HUES6 (cell line): ENCODE measurements at regions not wholly inside any gene's neighbourhood (a gene's known extent, or its start where the extent isn't known, plus 50 kb on each side); places are given as distances from the start of the nearest gene placed in this dataset.

Experiments used
- H3K27ac ChIP-seq: 2 replicates; pipeline ENCODE4 v1.7.0; 2013; ENCODE audit warnings: low read depth, mild to moderate bottlenecking, low read length, inconsistent platforms
- H3K27me3 ChIP-seq: 2 replicates; pipeline ENCODE4 v1.6.1; 2013; ENCODE audit warnings: low read length; ENCODE audit not compliant: control insufficient read depth, insufficient read depth
- H3K36me3 ChIP-seq: 2 replicates; pipeline ENCODE4 v1.6.1; 2013; ENCODE audit warnings: low read length; ENCODE audit not compliant: control insufficient read depth, insufficient read depth
- H3K4me1 ChIP-seq: 2 replicates; pipeline ENCODE4 v1.6.1; 2013; ENCODE audit warnings: low read length; ENCODE audit not compliant: control insufficient read depth, insufficient read depth
- H3K4me3 ChIP-seq: 2 replicates; pipeline ENCODE4 v1.5.1; 2013; ENCODE audit warnings: low read depth, low read length
- H3K9ac ChIP-seq: one replicate; pipeline ENCODE4 v1.6.1; 2013; ENCODE audit warnings: mild to moderate bottlenecking, low read length
- H3K9me3 ChIP-seq: 2 replicates; pipeline ENCODE4 v1.6.1; 2013; ENCODE audit warnings: low read depth, low read length; ENCODE audit not compliant: control insufficient read depth, insufficient read depth

DNA sequence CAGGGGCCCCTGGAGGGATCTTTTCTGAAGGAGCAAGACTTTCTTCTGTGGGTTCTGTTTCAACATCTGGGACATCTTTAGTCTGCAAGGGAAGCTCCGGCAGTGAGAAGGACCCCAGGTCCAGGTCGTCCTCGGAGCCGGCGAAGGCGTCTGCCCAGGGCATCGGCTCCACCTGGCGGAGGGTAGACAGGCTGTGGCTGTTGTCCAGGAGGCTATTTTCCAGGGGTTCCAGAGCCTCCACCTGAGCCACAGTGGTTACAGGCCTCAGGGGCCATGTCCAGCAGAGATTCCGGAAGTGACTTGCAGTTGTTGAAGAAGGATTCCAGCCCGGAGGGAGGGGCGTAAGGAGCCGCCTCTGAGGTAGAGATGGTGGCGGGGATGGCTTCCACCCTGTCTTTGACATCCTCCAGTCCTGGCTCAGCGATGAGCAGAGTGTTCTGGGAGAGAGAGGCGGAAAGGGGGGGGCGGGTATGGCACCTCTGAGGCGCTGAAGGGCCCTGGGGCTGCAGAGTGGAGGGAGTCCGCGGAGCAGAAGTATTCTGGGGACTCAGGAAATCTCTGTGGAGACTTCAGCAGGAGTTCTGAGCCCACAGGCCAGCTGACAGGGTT lies 891.3 kb upstream of the LRRTM1 start:
- H3K4me1 ChIP-seq = no peaks in the 10 kb centered on the region; the same call in 1 of the 2 replicates
- H3K9me3 ChIP-seq = peaks cover 9% of the 10 kb centered on the region

DNA sequence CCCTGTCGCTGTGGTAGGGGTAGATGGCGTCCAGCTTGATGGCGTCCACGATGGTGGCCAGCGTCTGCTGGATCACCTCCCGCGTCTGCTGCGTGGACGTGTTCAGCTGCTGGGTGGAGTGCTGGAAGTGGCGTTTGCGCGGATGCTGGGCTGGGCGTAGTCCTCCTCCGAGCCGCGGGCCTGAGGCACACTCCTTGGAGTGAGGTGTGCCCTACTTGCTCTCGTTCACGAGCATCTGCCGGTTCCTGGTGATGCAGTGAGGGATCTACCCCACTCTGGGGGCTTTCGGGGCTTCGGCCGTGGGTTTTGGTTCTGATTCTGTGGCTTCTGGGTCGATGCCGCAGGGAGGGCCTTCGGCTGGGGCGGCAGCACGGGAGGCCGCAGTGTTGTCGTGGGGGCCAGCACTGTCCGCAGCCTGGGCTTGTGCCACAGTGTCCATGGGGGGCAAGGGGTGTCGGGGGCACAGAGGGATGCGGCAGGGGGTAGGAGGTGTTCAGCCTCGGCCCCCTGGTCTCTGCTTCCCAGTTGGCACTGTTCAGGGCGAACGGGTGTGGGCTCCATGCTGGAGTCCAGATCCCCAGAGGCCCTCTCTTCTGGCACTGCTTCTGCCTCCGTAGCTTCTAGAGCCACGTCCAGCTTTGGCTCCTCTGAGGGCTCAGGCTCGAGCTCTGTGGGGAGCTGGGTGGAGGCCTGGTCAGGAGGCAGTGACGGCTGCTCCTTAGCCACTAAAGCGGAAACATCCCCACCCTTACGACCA lies 890.6 kb upstream of the LRRTM1 start:
- Histone ChIP-seq H3K9me3 (peaks cover 9% of the 10 kb centered on the region), H3K9ac (no peak overlapping the region), H3K27ac (no peak overlapping the region), H3K27me3 (no peaks in the 10 kb centered on the region), H3K4me1 (no peaks in the 10 kb centered on the region), H3K4me3 (no peak overlapping the region), H3K36me3 (no peaks in the 10 kb centered on the region)

More for the DNA sequence above, 891.3 kb upstream of the LRRTM1 start:
- H3K36me3 ChIP-seq = no peaks in the 10 kb centered on the region
- H3K9ac ChIP-seq = no peak overlapping the region
- H3K4me3 ChIP-seq = no peak overlapping the region
- H3K27me3 ChIP-seq = no peaks in the 10 kb centered on the region
- no peak overlapping the region for H3K27ac ChIP-seq

DNA sequence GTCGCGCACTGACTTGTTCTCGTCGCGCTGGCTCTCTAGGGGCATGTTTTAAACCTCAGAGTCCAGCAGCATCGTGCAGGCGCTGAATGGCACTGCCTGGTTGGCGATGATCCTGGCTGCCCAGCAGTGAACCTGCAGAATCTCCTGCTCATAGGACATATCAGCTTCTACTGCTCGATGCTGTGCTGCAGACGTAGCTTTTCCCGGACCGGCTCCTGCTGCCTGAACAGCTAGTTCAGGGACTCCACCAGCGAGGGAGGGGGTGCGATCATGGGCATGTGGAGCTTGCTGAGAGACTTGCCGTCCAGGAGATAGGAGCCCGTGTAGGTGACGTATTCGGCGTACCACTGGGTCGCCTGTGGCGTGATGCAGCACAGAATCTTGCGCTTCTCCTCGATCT lies 890.0 kb upstream of the LRRTM1 start:
- no peaks in the 10 kb centered on the region for H3K36me3 ChIP-seq
- no peak overlapping the region for H3K4me3 ChIP-seq
- H3K27ac ChIP-seq = no peak overlapping the region
- peaks cover 9% of the 10 kb centered on the region for H3K9me3 ChIP-seq
- no peaks in the 10 kb centered on the region for H3K27me3 ChIP-seq
- H3K9ac ChIP-seq = no peak overlapping the region
- H3K4me1 ChIP-seq = no peaks in the 10 kb centered on the region

DNA sequence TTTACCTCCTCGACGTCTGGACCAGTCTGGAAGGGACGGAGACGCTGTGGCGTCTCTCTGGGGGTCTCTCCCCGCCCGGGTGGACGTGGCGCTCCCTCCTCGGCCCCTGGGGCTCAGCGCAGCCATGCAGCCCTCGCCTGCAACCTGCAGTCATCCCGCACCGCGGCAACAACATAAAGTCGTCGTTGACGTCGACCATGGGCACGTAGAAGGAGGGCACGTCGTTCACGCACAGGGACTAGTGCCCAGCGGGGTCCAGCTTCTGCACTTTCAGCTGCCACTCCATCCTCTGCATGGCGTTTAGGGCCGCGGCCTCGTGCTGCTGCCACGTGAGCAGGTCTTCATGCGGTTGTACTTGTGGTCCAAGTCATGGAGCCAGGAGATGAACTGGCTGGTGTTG lies 889.6 kb upstream of the LRRTM1 start:
- Histone ChIP-seq H3K4me1 (no peaks in the 10 kb centered on the region), H3K9ac (no peak overlapping the region), H3K9me3 (peaks cover 9% of the 10 kb centered on the region), H3K27ac (no peak overlapping the region), H3K36me3 (no peaks in the 10 kb centered on the region), H3K27me3 (no peaks in the 10 kb centered on the region), H3K4me3 (no peak overlapping the region)

DNA sequence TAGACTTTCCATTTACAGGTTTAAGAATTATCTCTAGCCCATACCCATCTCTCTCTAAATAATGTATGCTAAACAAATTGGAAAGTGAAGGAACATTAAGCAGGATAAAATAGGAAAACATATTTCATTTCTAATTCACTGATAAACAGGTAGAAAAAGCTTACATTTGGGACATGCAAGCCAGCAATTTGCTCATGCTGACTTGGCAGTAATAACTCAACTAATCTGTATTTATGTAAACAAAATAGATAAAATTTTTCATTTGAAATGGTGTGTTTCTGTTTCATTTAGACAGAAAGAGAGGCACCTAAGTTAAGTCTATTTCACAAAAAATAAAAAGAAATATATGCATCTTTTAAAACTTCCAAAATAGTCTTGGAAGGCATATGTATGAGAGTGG lies 877.3 kb upstream of the LRRTM1 start:
- Histone ChIP-seq H3K36me3 (no peaks in the 10 kb centered on the region), H3K4me3 (no peak overlapping the region), H3K27me3 (no peaks in the 10 kb centered on the region), H3K4me1 (no peaks in the 10 kb centered on the region), H3K27ac (no peak overlapping the region), H3K9me3 (no peaks in the 10 kb centered on the region), H3K9ac (no peak overlapping the region)

DNA sequence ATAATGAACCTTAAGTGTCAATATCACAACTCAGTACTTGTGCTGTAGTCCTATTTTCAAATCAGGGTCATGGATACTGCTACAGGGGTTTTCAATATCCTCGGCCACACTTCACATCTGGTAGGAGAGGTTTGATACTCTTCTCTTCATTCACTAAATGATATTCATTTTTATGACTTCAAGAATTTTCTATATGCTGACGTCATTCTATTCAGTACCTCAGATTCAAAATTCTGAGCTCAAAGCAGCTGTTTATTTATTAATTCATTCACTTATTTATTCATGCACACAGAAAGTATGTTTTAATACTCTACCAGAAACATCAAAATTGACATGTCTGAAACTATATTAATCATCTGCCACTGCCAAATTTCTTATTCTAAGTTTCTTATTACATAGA lies 866.9 kb upstream of the LRRTM1 start:
- Histone ChIP-seq H3K4me1 (no peaks in the 10 kb centered on the region), H3K27me3 (no peaks in the 10 kb centered on the region), H3K27ac (no peak overlapping the region), H3K36me3 (no peaks in the 10 kb centered on the region), H3K9me3 (no peaks in the 10 kb centered on the region), H3K4me3 (no peak overlapping the region), H3K9ac (no peak overlapping the region)

DNA sequence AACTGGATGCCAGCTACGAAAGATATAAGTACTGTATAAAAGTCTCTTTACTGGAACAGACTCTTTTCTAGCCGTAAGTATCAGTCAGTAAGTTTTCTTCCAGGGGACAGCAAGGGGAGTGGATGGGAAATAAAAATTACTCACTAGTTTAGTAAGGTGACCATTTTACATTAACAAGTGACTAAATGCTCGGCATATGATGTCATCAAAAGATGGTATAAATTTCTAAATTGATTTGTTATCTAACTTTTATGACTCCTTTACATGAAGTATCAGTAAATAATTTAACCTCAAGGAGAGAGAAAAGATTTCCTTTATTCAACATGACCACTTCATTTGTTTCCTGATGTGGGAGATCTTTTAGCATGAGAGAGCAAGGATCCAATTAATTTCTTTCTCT lies 859.0 kb upstream of the LRRTM1 start:
- Histone ChIP-seq H3K27ac (no peak overlapping the region), H3K4me1 (no peaks in the 10 kb centered on the region), H3K9me3 (no peaks in the 10 kb centered on the region), H3K4me3 (no peak overlapping the region), H3K36me3 (no peaks in the 10 kb centered on the region), H3K27me3 (no peaks in the 10 kb centered on the region), H3K9ac (no peak overlapping the region)

DNA sequence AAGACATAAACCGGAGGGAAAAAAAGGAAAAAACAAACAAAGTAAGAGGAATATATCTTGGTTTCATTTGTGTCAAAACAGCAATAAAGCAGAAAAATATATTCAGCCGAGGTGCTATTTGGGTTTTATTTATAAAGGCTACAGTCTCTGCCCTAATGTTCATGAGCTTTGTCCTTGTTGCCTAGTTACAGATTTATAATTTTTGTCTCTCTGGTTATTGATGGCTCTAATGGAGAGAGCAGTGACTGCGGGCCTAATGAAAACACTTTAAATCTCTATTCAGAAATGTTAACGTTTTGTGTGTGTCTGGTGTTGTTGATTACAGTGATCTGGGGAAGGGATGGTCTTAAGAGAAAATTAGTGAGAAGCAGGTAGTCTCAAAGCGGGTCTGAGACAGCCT lies 854.0 kb upstream of the LRRTM1 start:
- Histone ChIP-seq H3K27me3 (no peaks in the 10 kb centered on the region), H3K9me3 (no peaks in the 10 kb centered on the region), H3K4me3 (no peak overlapping the region), H3K36me3 (no peaks in the 10 kb centered on the region), H3K9ac (no peak overlapping the region), H3K4me1 (no peaks in the 10 kb centered on the region), H3K27ac (no peak overlapping the region)

DNA sequence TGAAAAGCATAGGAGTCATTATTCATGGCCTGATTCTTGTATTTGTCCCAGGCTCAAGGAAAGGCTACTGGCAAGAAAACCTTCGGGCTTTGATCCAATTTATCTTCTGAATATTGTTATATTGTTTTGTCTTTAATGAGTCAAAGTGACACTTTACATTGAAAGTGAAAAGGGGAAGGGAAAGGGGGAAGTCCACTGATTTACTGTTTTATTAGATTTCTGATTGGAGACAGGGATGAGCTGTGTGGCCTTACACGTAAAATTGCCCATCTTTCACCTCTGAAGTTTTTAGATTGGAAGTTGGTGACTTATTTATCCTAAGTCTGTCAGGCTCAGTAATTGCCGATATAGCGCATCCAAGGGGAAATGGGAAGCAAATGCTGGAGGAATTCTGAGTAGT lies 843.8 kb upstream of the LRRTM1 start:
- Histone ChIP-seq H3K27me3 (no peaks in the 10 kb centered on the region), H3K9ac (no peak overlapping the region), H3K27ac (no peak overlapping the region), H3K9me3 (no peaks in the 10 kb centered on the region), H3K36me3 (no peaks in the 10 kb centered on the region), H3K4me1 (no peaks in the 10 kb centered on the region), H3K4me3 (no peak overlapping the region)

DNA sequence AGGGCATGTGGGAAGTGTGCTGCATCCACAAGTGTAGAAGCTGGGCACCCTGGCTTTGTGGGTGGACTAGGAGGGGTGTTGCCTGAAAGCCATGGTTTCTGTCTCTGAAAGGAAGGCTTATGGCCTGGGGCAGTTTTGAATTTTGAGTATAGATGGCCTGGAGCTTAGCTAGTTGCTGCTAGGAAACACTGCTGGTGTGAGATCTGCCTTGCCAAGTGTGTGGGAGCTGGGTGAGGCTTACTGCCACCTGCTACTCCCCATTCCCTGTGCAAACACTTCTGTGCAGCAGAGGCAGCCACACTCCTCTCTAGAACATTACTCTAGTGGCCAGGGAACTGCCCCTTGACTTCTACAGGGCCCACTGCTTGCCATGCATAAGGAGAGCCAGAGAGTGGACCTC lies 831.7 kb upstream of the LRRTM1 start:
- Histone ChIP-seq H3K9me3 (no peaks in the 10 kb centered on the region), H3K27me3 (no peaks in the 10 kb centered on the region), H3K27ac (no peak overlapping the region), H3K9ac (no peak overlapping the region), H3K4me3 (no peak overlapping the region), H3K4me1 (no peaks in the 10 kb centered on the region), H3K36me3 (no peaks in the 10 kb centered on the region)

DNA sequence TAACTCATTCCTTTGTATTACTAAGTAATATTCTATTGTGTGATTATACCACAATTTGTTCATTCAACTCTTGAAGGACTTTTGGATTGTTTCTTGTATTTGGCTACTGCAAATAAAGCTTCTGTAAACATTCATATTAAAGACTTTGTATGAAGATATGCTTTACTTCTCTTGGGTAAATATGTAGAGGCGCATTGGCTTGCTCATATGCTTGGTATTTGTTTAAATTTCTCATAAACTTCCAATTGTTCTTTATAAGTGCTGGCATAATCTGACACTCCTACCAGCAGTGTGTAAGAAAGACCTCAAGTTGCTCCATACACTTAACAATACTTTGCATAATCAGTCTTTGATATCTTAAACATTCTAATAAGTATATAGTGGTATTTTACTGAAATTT lies 792.8 kb upstream of the LRRTM1 start:
- Histone ChIP-seq H3K36me3 (no peaks in the 10 kb centered on the region), H3K27ac (no peak overlapping the region), H3K4me3 (no peak overlapping the region), H3K9ac (no peak overlapping the region), H3K4me1 (no peaks in the 10 kb centered on the region), H3K9me3 (no peaks in the 10 kb centered on the region), H3K27me3 (no peaks in the 10 kb centered on the region)
